H9 (cell line): ENCODE measurements at regions not wholly inside any gene's neighbourhood (a gene's known extent, or its start where the extent isn't known, plus 50 kb on each side); places are given as distances from the start of the nearest gene placed in this dataset.

Source experiments
- DNase-seq: peaks from one replicate; pipeline ENCODE4 v3.0.0-alpha.2; 2017
- H2AFZ ChIP-seq: one replicate; pipeline ENCODE4 v1.6.1; 2013; ENCODE audit warnings: mild to moderate bottlenecking, low read length, control low read depth, moderate library complexity
- H2AK5ac ChIP-seq: 2 replicates; pipeline ENCODE4 v1.6.1; 2013; ENCODE audit warnings: low read length, control low read depth, mixed read lengths; ENCODE audit not compliant: insufficient read length
- H2BK120ac ChIP-seq: one replicate; pipeline ENCODE4 v1.6.1; 2013; ENCODE audit warnings: low read depth, mild to moderate bottlenecking, low read length, control low read depth, inconsistent platforms; ENCODE audit not compliant: poor library complexity, severe bottlenecking
- H2BK12ac ChIP-seq: 2 replicates; pipeline ENCODE4 v1.6.1; 2013; ENCODE audit warnings: low read length, control low read depth, mixed read lengths, low read depth; ENCODE audit not compliant: insufficient read length
- H2BK15ac ChIP-seq: 2 replicates; pipeline ENCODE4 v1.6.1; 2013; ENCODE audit warnings: low read depth, low read length, control low read depth
- H2BK20ac ChIP-seq: one replicate; pipeline ENCODE4 v1.6.1; 2013; ENCODE audit warnings: low read depth, mild to moderate bottlenecking, low read length, control low read depth, inconsistent platforms; ENCODE audit not compliant: poor library complexity, severe bottlenecking
- H2BK5ac ChIP-seq: 2 replicates; pipeline ENCODE4 v1.6.1; 2013; ENCODE audit warnings: low read length, control low read depth, mixed read lengths; ENCODE audit not compliant: insufficient read length
- H3K14ac ChIP-seq: 2 replicates; pipeline ENCODE4 v1.6.1; 2013; ENCODE audit warnings: low read length, control low read depth; ENCODE audit not compliant: insufficient read depth
- H3K18ac ChIP-seq: 2 replicates; pipeline ENCODE4 v1.6.1; 2013; ENCODE audit warnings: low read depth, mild to moderate bottlenecking, mixed read lengths, low read length, control low read depth; ENCODE audit not compliant: insufficient read length
- H3K23ac ChIP-seq: 2 replicates; pipeline ENCODE4 v1.6.1; 2013; ENCODE audit warnings: low read length, control low read depth, mixed read lengths, low read depth; ENCODE audit not compliant: insufficient read length
- H3K23me2 ChIP-seq: 2 replicates; pipeline ENCODE4 v1.6.1; 2013; ENCODE audit warnings: low read depth, mild to moderate bottlenecking, mixed read lengths, low read length, control low read depth; ENCODE audit not compliant: insufficient read length, poor library complexity, severe bottlenecking
- H3K27ac ChIP-seq: 2 replicates; pipeline ENCODE4 v1.5.1; 2013; ENCODE audit warnings: low read length, control low read depth, mixed read lengths, low read depth; ENCODE audit not compliant: insufficient read length
- H3K27me3 ChIP-seq: 2 replicates; pipeline ENCODE4 v1.6.1; 2013; ENCODE audit warnings: low read length, control low read depth, inconsistent platforms; ENCODE audit not compliant: insufficient read depth
- H3K4ac ChIP-seq: 2 replicates; pipeline ENCODE4 v1.6.1; 2013; ENCODE audit warnings: low read depth, mild to moderate bottlenecking, control low read depth, inconsistent platforms, low read length, moderate library complexity
- H3K4me1 ChIP-seq: 2 replicates; pipeline ENCODE4 v1.6.1; 2013; ENCODE audit warnings: low read length, control low read depth, inconsistent platforms; ENCODE audit not compliant: insufficient read depth
- H3K4me2 ChIP-seq: 2 replicates; pipeline ENCODE4 v1.6.1; 2013; ENCODE audit warnings: low read length, control low read depth, mixed read lengths; ENCODE audit not compliant: insufficient read length, insufficient read depth
- H3K56ac ChIP-seq: 2 replicates; pipeline ENCODE4 v1.6.1; 2013; ENCODE audit warnings: low read depth, mild to moderate bottlenecking, mixed read lengths, low read length, control low read depth; ENCODE audit not compliant: insufficient read length
- H3K79me1 ChIP-seq: 2 replicates; pipeline ENCODE4 v1.6.1; 2013; ENCODE audit warnings: low read depth, mild to moderate bottlenecking, moderate library complexity, low read length, control low read depth, inconsistent platforms; ENCODE audit not compliant: insufficient read depth, poor library complexity, severe bottlenecking
- H3K79me2 ChIP-seq: 2 replicates; pipeline ENCODE4 v1.6.1; 2013; ENCODE audit warnings: low read length, control low read depth, inconsistent platforms; ENCODE audit not compliant: insufficient read depth
- H3K9ac ChIP-seq: 2 replicates; pipeline ENCODE4 v1.6.1; 2013; ENCODE audit warnings: low read length, control low read depth, mixed read lengths; ENCODE audit not compliant: insufficient read length; ENCODE audit errors: extremely low read depth
- H3K9me3 ChIP-seq: one replicate; pipeline ENCODE4 v1.6.1; 2013; ENCODE audit warnings: low read depth, low read length, inconsistent platforms; ENCODE audit not compliant: control insufficient read depth
- H3T11ph ChIP-seq: one replicate; pipeline ENCODE4 v1.6.1; 2013; ENCODE audit warnings: mild to moderate bottlenecking, low read length, control low read depth, inconsistent platforms
- H4K20me1 ChIP-seq: one replicate; pipeline ENCODE4 v1.6.1; 2013; ENCODE audit not compliant: control insufficient read depth, insufficient read length, insufficient read depth
- H4K5ac ChIP-seq: 2 replicates; pipeline ENCODE4 v1.6.1; 2013; ENCODE audit warnings: low read depth, mild to moderate bottlenecking, mixed read lengths, low read length, control low read depth; ENCODE audit not compliant: insufficient read length
- H4K8ac ChIP-seq: replicated peaks from 2 replicates; pipeline ENCODE4 v1.6.1; 2013; ENCODE audit warnings: low read length, control low read depth, mixed read lengths, low read depth; ENCODE audit not compliant: insufficient read length
- H4K91ac ChIP-seq: 2 replicates; pipeline ENCODE4 v1.6.1; 2013; ENCODE audit warnings: low read depth, mild to moderate bottlenecking, moderate library complexity, mixed read lengths, low read length, control low read depth; ENCODE audit not compliant: insufficient read length
- H3K27ac Mint-ChIP-seq, 3 experiments: 2 replicates in 2 of 3; 3 replicates in 1 of 3; pipeline ENCODE4 v1.8.0; 2020 to 2021; ENCODE audit warnings: mixed read lengths in 3 of 3, mild to moderate bottlenecking in 1 of 3, moderate library complexity in 1 of 3
- H3K27me3 Mint-ChIP-seq: 2 replicates; pipeline ENCODE4 v1.8.0; 2021; ENCODE audit warnings: low read depth, mild to moderate bottlenecking, moderate library complexity, mixed read lengths
- H3K36me3 Mint-ChIP-seq, 3 experiments: 2 replicates in 2 of 3; 3 replicates in 1 of 3; pipeline ENCODE4 v1.8.0; 2020 to 2021; ENCODE audit warnings: low read depth in 3 of 3, mixed read lengths in 3 of 3; ENCODE audit not compliant: insufficient read depth in 1 of 3
- H3K4me1 Mint-ChIP-seq, 2 experiments: 2 replicates each; pipeline ENCODE4 v1.8.0; 2020; ENCODE audit warnings: mixed read lengths in 2 of 2
- H3K4me3 Mint-ChIP-seq, 2 experiments: 2 replicates in 1 of 2; 3 replicates in 1 of 2; pipeline ENCODE4 v1.8.0; 2020 to 2021; ENCODE audit warnings: mild to moderate bottlenecking in 2 of 2, mixed read lengths in 2 of 2, moderate library complexity in 1 of 2
- H3K9me3 Mint-ChIP-seq, 2 experiments: 2 replicates in 1 of 2; 3 replicates in 1 of 2; pipeline ENCODE4 v1.8.0; 2020; ENCODE audit warnings: mild to moderate bottlenecking in 2 of 2, mixed read lengths in 2 of 2, moderate library complexity in 1 of 2
- WGBS: extraction: QIAGEN DNeasy Blood & Tissue Kit; methylation state at CpG from one replicate; pipeline ENCODE4 v1.1.7; 2013; ENCODE audit warnings: missing lambda C conversion rate, low lambda C conversion rate, mixed read lengths; ENCODE audit not compliant: insufficient read length; ENCODE audit errors: extremely low coverage; 5-methylcytosine and 5-hydroxymethylcytosine counted together
- TF ChIP-seq, protein P1 (sequence below): fragments of 200-600 bp; sonication (generic); conservative IDR thresholded peaks from 3 replicates; pipeline ENCODE4 v1.8.0; 2021; ENCODE audit warnings: antibody characterized with exemption, mild to moderate bottlenecking

DNA sequence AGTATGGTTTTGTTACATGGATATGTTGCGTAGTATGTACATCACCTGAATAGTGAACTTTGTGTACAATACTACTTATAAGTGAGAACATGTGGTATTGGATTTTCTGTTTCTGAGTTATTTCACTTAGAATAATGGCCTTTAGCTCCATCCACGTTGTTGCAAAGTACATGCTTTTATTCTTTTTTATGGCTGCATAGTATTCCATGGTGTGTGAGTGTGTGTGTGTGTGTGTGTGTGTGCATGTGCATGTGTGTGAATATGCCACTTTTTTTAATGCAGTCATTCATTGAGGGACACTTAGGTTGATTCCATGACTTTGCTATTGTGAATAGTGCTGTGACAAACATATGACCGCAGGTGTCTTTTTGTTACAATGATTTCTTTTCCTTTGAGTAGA is 147.8 kb downstream of the LEPR start:
- no CpG with 5 or more reads among the region's 3 CpGs for WGBS
- no peak overlapping the region for H3T11ph ChIP-seq

More for the DNA sequence above, 147.8 kb downstream of the LEPR start:
- H3K56ac ChIP-seq: no peak overlapping the region
- no peak overlapping the region for H3K14ac ChIP-seq
- no peak overlapping the region for H3K9ac ChIP-seq
- H2BK15ac ChIP-seq: no peak overlapping the region
- H2BK20ac ChIP-seq: no peak overlapping the region
- H3K9me3 ChIP-seq: no peaks in the 10 kb centered on the region
- no peaks in the 10 kb centered on the region for H4K20me1 ChIP-seq
- no peaks in the 10 kb centered on the region for H3K27me3 ChIP-seq
- H3K79me1 ChIP-seq: no peaks in the 10 kb centered on the region
- TF ChIP-seq, protein P1, sequence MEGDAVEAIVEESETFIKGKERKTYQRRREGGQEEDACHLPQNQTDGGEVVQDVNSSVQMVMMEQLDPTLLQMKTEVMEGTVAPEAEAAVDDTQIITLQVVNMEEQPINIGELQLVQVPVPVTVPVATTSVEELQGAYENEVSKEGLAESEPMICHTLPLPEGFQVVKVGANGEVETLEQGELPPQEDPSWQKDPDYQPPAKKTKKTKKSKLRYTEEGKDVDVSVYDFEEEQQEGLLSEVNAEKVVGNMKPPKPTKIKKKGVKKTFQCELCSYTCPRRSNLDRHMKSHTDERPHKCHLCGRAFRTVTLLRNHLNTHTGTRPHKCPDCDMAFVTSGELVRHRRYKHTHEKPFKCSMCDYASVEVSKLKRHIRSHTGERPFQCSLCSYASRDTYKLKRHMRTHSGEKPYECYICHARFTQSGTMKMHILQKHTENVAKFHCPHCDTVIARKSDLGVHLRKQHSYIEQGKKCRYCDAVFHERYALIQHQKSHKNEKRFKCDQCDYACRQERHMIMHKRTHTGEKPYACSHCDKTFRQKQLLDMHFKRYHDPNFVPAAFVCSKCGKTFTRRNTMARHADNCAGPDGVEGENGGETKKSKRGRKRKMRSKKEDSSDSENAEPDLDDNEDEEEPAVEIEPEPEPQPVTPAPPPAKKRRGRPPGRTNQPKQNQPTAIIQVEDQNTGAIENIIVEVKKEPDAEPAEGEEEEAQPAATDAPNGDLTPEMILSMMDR: no peak
- no peaks in the 10 kb centered on the region for H3K79me2 ChIP-seq
- H3K36me3 Mint-ChIP-seq: peaks cover 0 to 4% (median 0%) of the 10 kb centered on the region in 3 experiments; a peak in 1 of 7 replicates
- no peak overlapping the region for H4K91ac ChIP-seq
- H3K23me2 ChIP-seq: no peaks in the 10 kb centered on the region
- H3K4me1 ChIP-seq: no peaks in the 10 kb centered on the region
- H2BK120ac ChIP-seq: no peak overlapping the region
- no peak overlapping the region for H4K5ac ChIP-seq
- no peak overlapping the region for H3K4me3 Mint-ChIP-seq
- no peak overlapping the region for H3K27ac ChIP-seq
- no peak overlapping the region for H3K23ac ChIP-seq
- no peak overlapping the region for H3K27ac Mint-ChIP-seq
- no peak for DNase-seq
- H2AFZ ChIP-seq: no peak overlapping the region
- H4K8ac ChIP-seq: no peak overlapping the region
- no peak overlapping the region for H2BK12ac ChIP-seq
- no peak overlapping the region for H2BK5ac ChIP-seq
- H3K4ac ChIP-seq: no peak overlapping the region
- H3K9me3 Mint-ChIP-seq: no peaks in the 10 kb centered on the region
- H3K27me3 Mint-ChIP-seq: no peaks in the 10 kb centered on the region; the same call in 1 of the 2 replicates
- no peak overlapping the region for H2AK5ac ChIP-seq
- no peaks in the 10 kb centered on the region for H3K4me1 Mint-ChIP-seq
- H3K4me2 ChIP-seq: no peak overlapping the region
- no peak overlapping the region for H3K18ac ChIP-seq
